ENCODE measurements at regions not wholly inside any gene's neighbourhood (a gene's known extent, or its start where the extent isn't known, plus 50 kb on each side); places are given as distances from the start of the nearest gene placed in this dataset.

- H3K9me3 Mint-ChIP-seq, result peaks cover 6% of the 10 kb centered on the region
- H3K4me1 Mint-ChIP-seq, result no peaks in the 10 kb centered on the region
- no peaks in the 10 kb centered on the region for H3K36me3 Mint-ChIP-seq
- H3K27me3 Mint-ChIP-seq, result peaks cover 2% of the 10 kb centered on the region
- H3K27ac Mint-ChIP-seq, result no peak overlapping the region
- no peak overlapping the region for H3K4me3 Mint-ChIP-seq
Measured at GRCh38 chr22:34476762-34477161, 556.5 kb upstream of the LARGE1 start.

- Mint-ChIP-seq H3K27ac (no peak overlapping the region), H3K27me3 (no peaks in the 10 kb centered on the region), H3K4me1 (no peaks in the 10 kb centered on the region), H3K36me3 (no peaks in the 10 kb centered on the region), H3K9me3 (peaks cover 6% of the 10 kb centered on the region), H3K4me3 (no peak overlapping the region)
Measured at GRCh38 chr22:34481090-34481489, 560.8 kb upstream of the LARGE1 start.

GRCh38 chr22:34486381-34486780 lies 566.1 kb upstream of the LARGE1 start:
- H3K4me1 Mint-ChIP-seq, result no peaks in the 10 kb centered on the region

GRCh38 chr22:34489861-34490260 lies 569.6 kb upstream of the LARGE1 start:
- Mint-ChIP-seq H3K4me3 (no peak overlapping the region), H3K9me3 (peaks cover 13% of the 10 kb centered on the region), H3K27ac (no peak overlapping the region), H3K27me3 (peaks cover 3% of the 10 kb centered on the region), H3K36me3 (no peaks in the 10 kb centered on the region), H3K4me1 (no peaks in the 10 kb centered on the region)

More at GRCh38 chr22:34486381-34486780, 566.1 kb upstream of the LARGE1 start:
- no peaks in the 10 kb centered on the region for H3K36me3 Mint-ChIP-seq
- peaks cover 3% of the 10 kb centered on the region for H3K27me3 Mint-ChIP-seq
- H3K9me3 Mint-ChIP-seq, result no peaks in the 10 kb centered on the region
- H3K27ac Mint-ChIP-seq, result no peak overlapping the region
- H3K4me3 Mint-ChIP-seq, result no peak overlapping the region

- Mint-ChIP-seq H3K27ac (no peak overlapping the region), H3K27me3 (peaks cover 3% of the 10 kb centered on the region), H3K4me3 (no peak overlapping the region), H3K36me3 (no peaks in the 10 kb centered on the region), H3K9me3 (peaks cover 13% of the 10 kb centered on the region), H3K4me1 (no peaks in the 10 kb centered on the region)
Measured at GRCh38 chr22:34490886-34491285, 570.6 kb upstream of the LARGE1 start.

- no peaks in the 10 kb centered on the region for H3K4me1 Mint-ChIP-seq
- H3K27me3 Mint-ChIP-seq, result peaks cover 2% of the 10 kb centered on the region
- no peaks in the 10 kb centered on the region for H3K36me3 Mint-ChIP-seq
- peaks cover 13% of the 10 kb centered on the region for H3K9me3 Mint-ChIP-seq
- H3K4me3 Mint-ChIP-seq, result no peak overlapping the region
- H3K27ac Mint-ChIP-seq, result no peak overlapping the region
Measured at GRCh38 chr22:34493486-34493885, 572.5 kb upstream of the ISX start.

GRCh38 chr22:34501366-34501965 lies 564.5 kb upstream of the ISX start:
- H3K27me3 Mint-ChIP-seq, result peaks cover 2% of the 10 kb centered on the region
- H3K4me1 Mint-ChIP-seq, result no peaks in the 10 kb centered on the region
- H3K9me3 Mint-ChIP-seq, result no peaks in the 10 kb centered on the region
- H3K4me3 Mint-ChIP-seq, result no peak overlapping the region
- H3K27ac Mint-ChIP-seq, result no peak overlapping the region
- no peaks in the 10 kb centered on the region for H3K36me3 Mint-ChIP-seq

- no peaks in the 10 kb centered on the region for H3K4me1 Mint-ChIP-seq
- no peaks in the 10 kb centered on the region for H3K27me3 Mint-ChIP-seq
- H3K9me3 Mint-ChIP-seq, result no peaks in the 10 kb centered on the region
- H3K4me3 Mint-ChIP-seq, result no peak overlapping the region
- H3K36me3 Mint-ChIP-seq, result no peaks in the 10 kb centered on the region
- no peak overlapping the region for H3K27ac Mint-ChIP-seq
Measured at GRCh38 chr22:34502821-34503220, 563.1 kb upstream of the ISX start.

- Mint-ChIP-seq H3K27me3 (peaks cover 2% of the 10 kb centered on the region), H3K4me3 (no peak overlapping the region), H3K36me3 (no peaks in the 10 kb centered on the region), H3K9me3 (no peaks in the 10 kb centered on the region), H3K27ac (no peak overlapping the region), H3K4me1 (no peaks in the 10 kb centered on the region)
Measured at GRCh38 chr22:34508797-34509196, 557.2 kb upstream of the ISX start.

DNA sequence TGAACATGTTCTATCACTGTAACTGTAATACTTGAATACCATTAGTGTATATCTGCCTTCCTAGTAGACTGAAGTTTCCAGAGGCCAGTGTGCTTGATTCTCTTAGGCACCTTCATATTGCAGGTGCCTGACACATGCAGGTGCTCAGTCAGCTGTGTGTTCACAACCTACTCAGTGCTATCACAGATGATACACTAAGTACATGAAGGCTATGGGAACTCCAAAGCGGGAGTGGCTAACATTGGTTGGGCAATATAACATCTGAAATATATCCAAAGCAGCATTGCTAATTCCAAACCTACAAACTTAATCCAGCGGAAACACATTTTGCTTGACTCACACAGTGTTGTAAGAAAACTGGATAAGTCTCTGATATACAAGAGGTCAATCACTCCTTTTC lies 539.3 kb upstream of the ISX start:
- Mint-ChIP-seq H3K4me1 (no peaks in the 10 kb centered on the region), H3K36me3 (no peaks in the 10 kb centered on the region), H3K9me3 (peaks cover 6% of the 10 kb centered on the region), H3K27me3 (no peaks in the 10 kb centered on the region), H3K4me3 (no peak overlapping the region), H3K27ac (no peak overlapping the region)

DNA sequence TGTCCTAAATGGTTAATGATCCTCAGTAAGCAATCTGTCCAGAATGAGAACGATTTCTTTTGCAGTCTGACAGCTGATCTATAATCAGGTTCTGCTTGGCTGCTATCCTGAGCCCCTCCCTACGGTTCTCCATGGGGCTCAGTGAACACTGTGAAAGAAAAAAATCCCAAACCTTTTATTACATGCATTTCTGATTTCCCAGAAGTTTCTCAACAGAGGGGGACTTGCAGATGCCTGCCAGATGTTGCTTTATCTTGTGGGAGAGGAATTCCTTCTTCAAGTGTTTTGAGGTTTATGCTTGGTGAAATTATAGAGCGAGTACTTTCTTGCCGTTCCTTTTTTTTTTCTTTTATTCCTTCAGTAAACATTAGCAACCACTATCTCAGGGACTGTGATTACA lies 531.9 kb upstream of the ISX start:
- Mint-ChIP-seq H3K4me1 (no peaks in the 10 kb centered on the region), H3K4me3 (no peak overlapping the region), H3K27me3 (no peaks in the 10 kb centered on the region), H3K27ac (no peak overlapping the region), H3K36me3 (no peaks in the 10 kb centered on the region), H3K9me3 (no peaks in the 10 kb centered on the region)

GRCh38 chr22:34567367-34567766 lies 498.6 kb upstream of the ISX start:
- H3K27ac Mint-ChIP-seq, result no peak overlapping the region
- peaks cover 7% of the 10 kb centered on the region for H3K9me3 Mint-ChIP-seq
- H3K4me1 Mint-ChIP-seq, result no peaks in the 10 kb centered on the region
- no peaks in the 10 kb centered on the region for H3K36me3 Mint-ChIP-seq
- peaks cover 5% of the 10 kb centered on the region for H3K27me3 Mint-ChIP-seq
- H3K4me3 Mint-ChIP-seq, result no peak overlapping the region

DNA sequence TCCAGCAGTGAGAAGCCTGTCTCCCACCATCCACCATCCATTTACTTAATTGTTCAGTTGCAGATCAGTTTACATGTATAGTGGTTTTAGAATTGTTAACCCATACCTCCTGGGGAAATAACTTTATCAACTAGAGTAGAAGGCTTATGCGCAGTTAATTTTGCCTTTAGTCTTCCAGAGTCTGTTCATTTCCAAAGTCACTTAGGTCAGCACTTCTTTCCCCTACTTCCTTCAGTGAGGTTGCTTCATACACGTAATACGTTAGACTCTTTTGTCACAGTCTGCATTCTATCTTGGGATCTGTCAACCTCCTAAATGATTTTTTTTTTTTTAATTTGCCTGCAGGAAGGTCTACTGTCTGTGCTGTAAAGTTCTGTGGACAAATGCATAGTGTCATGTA lies 495.6 kb upstream of the ISX start:
- Mint-ChIP-seq H3K4me1 (no peaks in the 10 kb centered on the region), H3K27me3 (no peaks in the 10 kb centered on the region), H3K4me3 (no peak overlapping the region), H3K9me3 (peaks cover 9% of the 10 kb centered on the region), H3K27ac (no peak overlapping the region), H3K36me3 (no peaks in the 10 kb centered on the region)

DNA sequence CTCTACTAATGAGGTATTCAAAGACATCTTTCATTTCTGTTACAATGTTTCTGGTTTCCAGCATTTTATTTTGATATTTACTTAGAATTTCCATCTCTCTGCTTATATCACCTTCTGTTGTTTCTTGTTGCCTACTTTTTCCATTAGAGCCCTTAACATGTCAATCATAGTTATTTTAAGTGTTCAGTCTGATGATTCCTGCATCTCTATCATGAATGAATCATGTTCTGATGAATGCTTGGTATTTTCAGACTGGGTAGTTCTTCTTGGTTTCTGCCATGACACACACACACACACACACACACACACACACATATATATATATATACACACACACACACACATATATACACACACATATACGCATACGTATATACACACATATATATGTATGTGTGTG lies 486.4 kb upstream of the ISX start:
- H3K4me1 Mint-ChIP-seq, result no peaks in the 10 kb centered on the region
- H3K27ac Mint-ChIP-seq, result no peak overlapping the region
- no peaks in the 10 kb centered on the region for H3K36me3 Mint-ChIP-seq
- H3K27me3 Mint-ChIP-seq, result peaks cover 2% of the 10 kb centered on the region
- H3K4me3 Mint-ChIP-seq, result no peak overlapping the region
- H3K9me3 Mint-ChIP-seq, result no peaks in the 10 kb centered on the region

- Mint-ChIP-seq H3K27ac (no peak overlapping the region), H3K36me3 (no peaks in the 10 kb centered on the region), H3K9me3 (no peaks in the 10 kb centered on the region), H3K4me1 (no peaks in the 10 kb centered on the region), H3K4me3 (no peak overlapping the region), H3K27me3 (no peaks in the 10 kb centered on the region)
Measured at GRCh38 chr22:34587357-34588356, 478.3 kb upstream of the ISX start.

DNA sequence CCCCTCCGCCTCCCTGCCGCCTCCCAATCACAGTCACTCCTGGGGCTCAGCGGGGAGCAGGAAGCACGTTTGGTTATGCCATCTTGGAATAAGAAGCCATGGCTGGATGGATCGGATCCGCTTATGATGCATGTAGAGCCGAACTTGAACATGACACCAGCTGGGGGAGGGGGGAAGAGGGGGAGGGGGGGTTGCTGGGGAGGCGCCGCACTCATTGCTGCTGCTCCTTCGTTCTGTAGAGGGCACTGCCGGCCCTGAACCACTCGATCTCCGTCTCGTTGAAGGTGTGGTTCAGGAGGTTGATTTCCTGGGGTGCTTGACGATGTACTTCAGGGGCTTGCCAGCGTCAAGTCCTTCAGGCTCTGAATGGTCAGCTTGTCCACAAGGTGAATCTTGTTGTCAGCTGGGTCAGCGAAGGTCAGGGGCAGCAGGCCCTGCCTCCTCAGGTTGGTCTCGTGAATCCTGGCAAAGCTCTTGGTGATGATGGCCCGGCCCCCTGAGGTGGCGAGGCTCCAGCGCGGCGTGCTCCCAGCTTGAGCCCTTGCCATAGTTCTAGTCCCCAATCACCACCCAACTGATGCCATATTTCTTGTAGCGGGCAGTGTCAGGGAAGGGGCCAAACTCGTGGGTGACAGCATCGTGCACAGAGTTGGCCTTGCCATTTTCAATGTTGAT lies 476.9 kb upstream of the ISX start:
- H3K9me3 Mint-ChIP-seq, result no peaks in the 10 kb centered on the region

More for the DNA sequence above, 476.9 kb upstream of the ISX start:
- Mint-ChIP-seq H3K4me3 (no peak overlapping the region), H3K27me3 (no peaks in the 10 kb centered on the region), H3K36me3 (no peaks in the 10 kb centered on the region), H3K27ac (no peak overlapping the region), H3K4me1 (no peaks in the 10 kb centered on the region)
